ENCODE measurements at regions not wholly inside any gene's neighbourhood (a gene's known extent, or its start where the extent isn't known, plus 50 kb on each side); places are given as distances from the start of the nearest gene placed in this dataset.

DNA sequence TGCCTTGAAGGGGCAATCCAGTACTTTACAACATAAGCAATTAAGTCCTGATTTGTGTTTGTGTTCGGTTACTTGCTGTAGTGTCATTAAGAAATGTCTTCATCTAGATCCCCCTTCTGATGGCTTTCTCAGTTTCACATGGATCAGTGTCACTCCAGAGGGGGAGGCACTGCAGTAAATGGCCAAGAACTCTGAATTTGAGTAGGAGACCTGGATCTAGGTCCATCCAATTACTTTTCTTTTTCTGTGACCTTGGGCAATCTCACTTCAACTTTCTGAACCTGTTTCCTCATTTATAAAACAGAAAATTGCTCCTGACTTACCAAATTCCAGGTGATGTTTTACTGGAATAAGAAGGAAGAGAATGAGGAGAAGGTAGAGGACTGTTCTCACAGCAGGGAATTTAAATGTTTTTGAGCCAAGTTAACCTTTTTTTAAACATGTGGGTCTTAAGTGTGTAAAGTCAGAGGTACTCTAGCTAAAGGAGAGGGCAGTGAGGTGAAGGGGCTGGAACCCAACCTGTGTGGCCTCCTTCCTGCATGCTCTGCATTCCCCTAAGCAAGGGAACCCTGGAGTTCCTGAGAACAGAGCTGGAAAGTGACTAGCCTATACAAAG lies 285.5 kb downstream of the HACE1 start:
- DNase-seq (ENCODE audit: low read depth in 1 of 2, low spot score in 1 of 2), result no peak
- H3K27ac ChIP-seq, result no peak overlapping the region
- H3K4me1 ChIP-seq (ENCODE audit: low read depth), result no peaks in the 10 kb centered on the region
- TF ChIP-seq, protein P1, sequence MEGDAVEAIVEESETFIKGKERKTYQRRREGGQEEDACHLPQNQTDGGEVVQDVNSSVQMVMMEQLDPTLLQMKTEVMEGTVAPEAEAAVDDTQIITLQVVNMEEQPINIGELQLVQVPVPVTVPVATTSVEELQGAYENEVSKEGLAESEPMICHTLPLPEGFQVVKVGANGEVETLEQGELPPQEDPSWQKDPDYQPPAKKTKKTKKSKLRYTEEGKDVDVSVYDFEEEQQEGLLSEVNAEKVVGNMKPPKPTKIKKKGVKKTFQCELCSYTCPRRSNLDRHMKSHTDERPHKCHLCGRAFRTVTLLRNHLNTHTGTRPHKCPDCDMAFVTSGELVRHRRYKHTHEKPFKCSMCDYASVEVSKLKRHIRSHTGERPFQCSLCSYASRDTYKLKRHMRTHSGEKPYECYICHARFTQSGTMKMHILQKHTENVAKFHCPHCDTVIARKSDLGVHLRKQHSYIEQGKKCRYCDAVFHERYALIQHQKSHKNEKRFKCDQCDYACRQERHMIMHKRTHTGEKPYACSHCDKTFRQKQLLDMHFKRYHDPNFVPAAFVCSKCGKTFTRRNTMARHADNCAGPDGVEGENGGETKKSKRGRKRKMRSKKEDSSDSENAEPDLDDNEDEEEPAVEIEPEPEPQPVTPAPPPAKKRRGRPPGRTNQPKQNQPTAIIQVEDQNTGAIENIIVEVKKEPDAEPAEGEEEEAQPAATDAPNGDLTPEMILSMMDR (IDR thresholded peaks at IDR 0.05; ENCODE audit: low read depth, low read length), result no peak
- H3K9me3 ChIP-seq (ENCODE audit: low read depth), result no peaks in the 10 kb centered on the region
- H3K27me3 ChIP-seq, result no peaks in the 10 kb centered on the region
- H3K4me3 ChIP-seq, result no peak overlapping the region
- no peaks in the 10 kb centered on the region for H3K36me3 ChIP-seq

DNA sequence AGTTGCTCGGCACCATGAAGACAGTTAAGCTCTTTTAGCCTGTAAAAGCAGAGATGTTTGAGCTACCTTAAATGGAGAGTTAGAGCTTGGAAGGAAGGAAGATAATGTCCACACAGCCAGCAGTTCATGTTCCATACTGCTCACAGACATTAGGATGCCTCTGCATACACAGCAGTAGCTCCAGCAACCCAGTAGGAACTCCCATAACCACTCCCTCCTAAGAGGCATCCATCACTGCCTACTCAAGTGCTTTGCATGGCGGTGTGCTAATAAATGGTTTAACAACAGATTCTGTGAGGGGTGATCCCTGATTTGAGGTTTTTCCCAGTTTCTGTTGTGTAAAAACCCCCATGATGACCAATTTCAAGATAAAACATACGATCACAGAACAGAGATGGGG lies 286.4 kb downstream of the HACE1 start:
- H3K4me3 ChIP-seq, result no peak overlapping the region
- no peak for DNase-seq (ENCODE audit: low read depth in 1 of 2, low spot score in 1 of 2)
- TF ChIP-seq, protein P1 (IDR thresholded peaks at IDR 0.05; ENCODE audit: low read depth, low read length), result no peak
- H3K36me3 ChIP-seq, result no peaks in the 10 kb centered on the region
- no peak overlapping the region for H3K27ac ChIP-seq
- H3K4me1 ChIP-seq (ENCODE audit: low read depth), result no peaks in the 10 kb centered on the region
- no peaks in the 10 kb centered on the region for H3K27me3 ChIP-seq
- H3K9me3 ChIP-seq (ENCODE audit: low read depth), result no peaks in the 10 kb centered on the region

DNA sequence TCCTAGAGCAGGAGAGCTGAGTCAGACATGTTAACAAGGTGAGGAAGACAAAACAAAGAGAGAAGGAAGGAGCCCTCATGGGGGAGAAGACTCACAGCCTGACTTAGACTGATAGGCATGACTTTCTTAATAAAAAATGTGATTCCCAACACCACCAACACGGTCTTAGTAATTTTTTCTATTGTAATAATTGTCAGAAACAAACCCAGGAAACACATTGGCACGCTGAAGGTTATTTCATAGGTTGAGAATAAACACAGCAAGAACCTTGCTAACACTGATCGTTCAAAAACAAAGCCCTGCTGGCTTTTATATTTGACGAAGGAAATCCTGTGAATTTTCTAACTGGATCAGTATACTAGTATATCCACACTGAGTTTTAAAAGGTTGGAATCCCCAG lies 286.8 kb downstream of the HACE1 start:
- Histone ChIP-seq H3K4me3 (no peak overlapping the region), H3K4me1 (ENCODE audit: low read depth) (no peaks in the 10 kb centered on the region), H3K27me3 (no peaks in the 10 kb centered on the region), H3K36me3 (no peaks in the 10 kb centered on the region), H3K9me3 (ENCODE audit: low read depth) (no peaks in the 10 kb centered on the region), H3K27ac (no peak overlapping the region)
- TF ChIP-seq, protein P1 (IDR thresholded peaks at IDR 0.05; ENCODE audit: low read depth, low read length), result no peak
- no peak for DNase-seq (ENCODE audit: low read depth in 1 of 2, low spot score in 1 of 2)

DNA sequence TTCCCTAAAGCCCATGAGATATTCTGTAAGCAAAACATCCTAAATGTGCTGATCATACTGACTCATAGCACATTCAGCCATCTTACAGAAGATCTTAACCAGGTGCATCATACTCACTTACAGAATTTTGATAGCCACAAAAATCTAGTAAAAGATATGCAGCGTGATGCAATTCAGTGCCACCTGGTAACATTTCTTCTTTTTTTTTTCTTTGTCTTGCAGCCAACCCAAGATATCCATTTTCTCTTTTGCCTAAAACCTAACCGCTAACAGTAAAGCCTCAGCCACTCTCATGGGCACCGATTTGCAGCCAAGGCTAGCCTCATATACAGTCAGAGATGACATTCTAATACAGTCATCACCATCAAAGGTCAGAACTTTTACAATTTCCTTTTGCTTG lies 293.3 kb downstream of the HACE1 start:
- Histone ChIP-seq H3K4me3 (no peak overlapping the region), H3K4me1 (ENCODE audit: low read depth) (no peaks in the 10 kb centered on the region), H3K27ac (no peak overlapping the region), H3K36me3 (no peaks in the 10 kb centered on the region), H3K27me3 (no peaks in the 10 kb centered on the region), H3K9me3 (ENCODE audit: low read depth) (no peaks in the 10 kb centered on the region)
- TF ChIP-seq, protein P1 (IDR thresholded peaks at IDR 0.05; ENCODE audit: low read depth, low read length), result no peak
- no peak for DNase-seq (ENCODE audit: low read depth in 1 of 2, low spot score in 1 of 2)

DNA sequence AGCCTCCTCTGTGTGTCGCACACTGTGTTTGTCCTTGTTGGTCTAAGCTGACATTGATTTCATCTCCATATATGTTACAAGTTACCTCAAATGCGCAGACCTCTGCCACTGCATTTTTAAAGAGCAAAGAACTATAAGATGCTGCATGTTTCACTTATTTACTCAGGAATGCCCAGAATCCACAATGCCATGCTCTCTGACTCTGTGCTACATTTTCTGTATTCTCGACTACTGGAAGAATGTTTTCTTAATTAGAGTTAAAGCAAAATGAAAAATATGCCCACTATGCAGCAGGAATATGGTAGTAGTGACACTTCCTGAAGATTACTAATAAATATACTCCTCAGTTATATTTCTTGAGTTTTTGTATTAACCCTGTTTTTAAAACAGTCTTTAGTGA lies 296.4 kb downstream of the HACE1 start:
- no peaks in the 10 kb centered on the region for H3K27me3 ChIP-seq
- no peaks in the 10 kb centered on the region for H3K9me3 ChIP-seq (ENCODE audit: low read depth)
- H3K27ac ChIP-seq, result no peak overlapping the region
- H3K4me3 ChIP-seq, result no peak overlapping the region
- H3K4me1 ChIP-seq (ENCODE audit: low read depth), result no peaks in the 10 kb centered on the region
- TF ChIP-seq, protein P1 (IDR thresholded peaks at IDR 0.05; ENCODE audit: low read depth, low read length), result no peak
- no peak for DNase-seq (ENCODE audit: low read depth in 1 of 2, low spot score in 1 of 2)
- no peaks in the 10 kb centered on the region for H3K36me3 ChIP-seq
